ENCODE measurements at regions not wholly inside any gene's neighbourhood (a gene's known extent, or its start where the extent isn't known, plus 50 kb on each side); places are given as distances from the start of the nearest gene placed in this dataset.

- no peak for TF ChIP-seq CTCF (conservative IDR thresholded peaks at IDR 0.05; ENCODE audit: control insufficient read depth, insufficient read depth, low read depth, low read length)
- H3K4me3 ChIP-seq (ENCODE audit: control insufficient read depth, low read depth, low read length) = no peak overlapping the region
- no peak for DNase-seq (ENCODE audit: low read depth)
These were observed 81.7 kb upstream of the CHRDL1 start for GRCh38 chrX:110877326-110877725.

- H3K4me3 ChIP-seq (ENCODE audit: control insufficient read depth, low read depth, low read length) = no peak overlapping the region
- TF ChIP-seq CTCF (conservative IDR thresholded peaks at IDR 0.05; ENCODE audit: control insufficient read depth, insufficient read depth, low read depth, low read length) = no peak
- no peak for DNase-seq (ENCODE audit: low read depth)
These were observed 76.2 kb upstream of the CHRDL1 start for GRCh38 chrX:110871839-110872238.

- H3K4me3 ChIP-seq (ENCODE audit: control insufficient read depth, low read depth, low read length) = no peak overlapping the region
- no peak for TF ChIP-seq CTCF (conservative IDR thresholded peaks at IDR 0.05; ENCODE audit: control insufficient read depth, insufficient read depth, low read depth, low read length)
- no peak for DNase-seq (ENCODE audit: low read depth)
These were observed 70.8 kb upstream of the CHRDL1 start for GRCh38 chrX:110866421-110866820.

GRCh38 chrX:110863883-110864282 is 68.3 kb upstream of the CHRDL1 start:
- TF ChIP-seq CTCF (conservative IDR thresholded peaks at IDR 0.05; ENCODE audit: control insufficient read depth, insufficient read depth, low read depth, low read length) = no peak
- DNase-seq (ENCODE audit: low read depth) = no peak
- H3K4me3 ChIP-seq (ENCODE audit: control insufficient read depth, low read depth, low read length) = no peak overlapping the region

DNA sequence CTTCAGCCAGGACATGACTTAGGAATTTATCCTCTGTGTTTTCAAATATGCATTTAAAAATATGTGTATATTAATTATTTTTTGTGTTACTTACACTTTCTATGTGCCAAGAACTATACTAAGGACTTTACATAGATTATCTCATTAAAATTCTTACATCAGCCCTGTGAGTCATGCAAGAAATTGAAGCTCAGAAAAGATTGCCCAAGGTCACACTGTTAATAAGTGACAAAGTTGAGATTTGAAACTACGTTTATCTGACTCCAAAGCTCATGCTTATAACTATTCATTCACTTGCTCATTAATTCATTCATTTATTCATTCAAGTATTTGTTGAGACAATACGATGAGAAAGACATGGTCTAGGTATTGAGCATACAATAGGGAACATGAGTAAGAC is 62.9 kb upstream of the CHRDL1 start:
- DNase-seq (ENCODE audit: low read depth) = no peak
- no peak for TF ChIP-seq CTCF (conservative IDR thresholded peaks at IDR 0.05; ENCODE audit: control insufficient read depth, insufficient read depth, low read depth, low read length)
- H3K4me3 ChIP-seq (ENCODE audit: control insufficient read depth, low read depth, low read length) = no peak overlapping the region

- DNase-seq (ENCODE audit: low read depth) = peak; percentile 32
- H3K4me3 ChIP-seq (ENCODE audit: control insufficient read depth, low read depth, low read length) = no peak overlapping the region
- TF ChIP-seq CTCF (conservative IDR thresholded peaks at IDR 0.05; ENCODE audit: control insufficient read depth, insufficient read depth, low read depth, low read length) = peak; percentile 36
These were observed 58.0 kb upstream of the CHRDL1 start for GRCh38 chrX:110853610-110854009.

GRCh38 chrX:110852180-110852579 is 56.6 kb upstream of the CHRDL1 start:
- DNase-seq (ENCODE audit: low read depth) = peak; percentile 33
- H3K4me3 ChIP-seq (ENCODE audit: control insufficient read depth, low read depth, low read length) = no peak overlapping the region
- TF ChIP-seq CTCF (conservative IDR thresholded peaks at IDR 0.05; ENCODE audit: control insufficient read depth, insufficient read depth, low read depth, low read length) = peak; percentile 72

All from fibroblast of mammary gland (primary cell).